ENCODE measurements at regions not wholly inside any gene's neighbourhood (a gene's known extent, or its start where the extent isn't known, plus 50 kb on each side); places are given as distances from the start of the nearest gene placed in this dataset.

DNA sequence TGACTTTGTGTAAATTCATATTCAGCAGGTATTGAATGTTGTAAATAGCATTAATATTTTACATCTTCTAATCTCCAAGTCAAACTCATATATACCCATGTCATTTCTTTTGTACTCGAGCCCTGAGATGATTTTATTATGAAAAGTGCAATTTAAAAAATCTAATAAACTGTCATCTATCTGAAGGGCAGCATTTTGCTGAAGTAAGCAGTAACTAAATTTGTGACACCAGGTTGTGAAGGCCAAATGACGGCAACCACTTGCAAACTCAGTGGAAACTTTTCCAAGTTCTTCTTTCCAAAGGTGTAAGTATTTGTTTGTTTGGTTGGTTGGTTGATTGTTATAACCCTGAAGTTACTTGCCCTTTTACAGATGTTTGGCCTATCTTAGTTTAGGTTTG lies 188.3 kb downstream of the GPR37 start:
- ChIA-PET POLR2A (no interaction called here), CTCF (no interaction called here)
- TF ChIP-seq, protein P1, sequence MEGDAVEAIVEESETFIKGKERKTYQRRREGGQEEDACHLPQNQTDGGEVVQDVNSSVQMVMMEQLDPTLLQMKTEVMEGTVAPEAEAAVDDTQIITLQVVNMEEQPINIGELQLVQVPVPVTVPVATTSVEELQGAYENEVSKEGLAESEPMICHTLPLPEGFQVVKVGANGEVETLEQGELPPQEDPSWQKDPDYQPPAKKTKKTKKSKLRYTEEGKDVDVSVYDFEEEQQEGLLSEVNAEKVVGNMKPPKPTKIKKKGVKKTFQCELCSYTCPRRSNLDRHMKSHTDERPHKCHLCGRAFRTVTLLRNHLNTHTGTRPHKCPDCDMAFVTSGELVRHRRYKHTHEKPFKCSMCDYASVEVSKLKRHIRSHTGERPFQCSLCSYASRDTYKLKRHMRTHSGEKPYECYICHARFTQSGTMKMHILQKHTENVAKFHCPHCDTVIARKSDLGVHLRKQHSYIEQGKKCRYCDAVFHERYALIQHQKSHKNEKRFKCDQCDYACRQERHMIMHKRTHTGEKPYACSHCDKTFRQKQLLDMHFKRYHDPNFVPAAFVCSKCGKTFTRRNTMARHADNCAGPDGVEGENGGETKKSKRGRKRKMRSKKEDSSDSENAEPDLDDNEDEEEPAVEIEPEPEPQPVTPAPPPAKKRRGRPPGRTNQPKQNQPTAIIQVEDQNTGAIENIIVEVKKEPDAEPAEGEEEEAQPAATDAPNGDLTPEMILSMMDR (IDR thresholded peaks at IDR 0.05; ENCODE audit: insufficient read depth, low read length, missing control alignments): no peak
- no peak for DNase-seq (ENCODE audit: low read depth, low spot score)
- no peak overlapping the region for H3K4me3 ChIP-seq (ENCODE audit: low read depth, low read length)

DNA sequence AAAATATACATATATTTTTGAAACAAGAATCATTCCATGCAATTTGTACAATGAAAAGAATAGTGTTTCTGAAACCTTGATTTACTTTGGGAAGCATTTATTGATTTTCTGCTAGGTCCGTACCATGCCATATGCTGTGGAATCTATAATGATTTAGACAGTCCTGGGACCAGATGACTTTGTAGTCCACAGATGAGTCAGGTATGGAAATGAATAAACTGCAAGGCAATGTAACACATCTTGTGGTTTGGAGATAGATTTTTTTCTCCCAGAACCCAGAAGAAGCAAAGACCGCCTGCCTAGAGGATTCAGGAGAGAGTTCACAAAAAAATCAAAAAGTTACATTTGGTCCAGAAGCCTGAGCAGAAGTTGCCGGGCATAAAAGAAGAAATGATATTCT lies 190.4 kb downstream of the GPR37 start:
- no peak overlapping the region for H3K4me3 ChIP-seq (ENCODE audit: low read depth, low read length)
- TF ChIP-seq, protein P1 (IDR thresholded peaks at IDR 0.05; ENCODE audit: insufficient read depth, low read length, missing control alignments): no peak
- ChIA-PET POLR2A (no interaction called here), CTCF (no interaction called here)
- no peak for DNase-seq (ENCODE audit: low read depth, low spot score)

DNA sequence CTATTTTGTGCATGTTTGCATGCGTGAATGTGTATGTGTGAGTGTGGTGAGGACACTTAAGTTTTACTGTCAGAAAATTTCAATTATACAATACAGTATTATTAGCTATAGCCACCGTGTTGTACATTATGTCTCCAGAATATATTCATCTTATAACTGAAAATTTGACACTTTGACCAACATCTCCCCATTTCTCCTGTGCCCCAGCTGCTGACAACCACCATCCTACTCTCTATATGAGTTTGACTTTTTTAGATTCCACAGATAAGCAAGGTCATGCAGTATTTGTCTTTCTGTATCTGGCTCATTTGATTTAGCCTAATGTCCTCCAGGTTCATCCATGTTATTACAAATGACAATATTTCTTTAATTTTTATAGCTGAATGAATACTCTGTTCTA lies 195.0 kb downstream of the GPR37 start:
- TF ChIP-seq, protein P1 (IDR thresholded peaks at IDR 0.05; ENCODE audit: insufficient read depth, low read length, missing control alignments): no peak
- POLR2A ChIA-PET: no interaction called here
- no peak overlapping the region for H3K4me3 ChIP-seq (ENCODE audit: low read depth, low read length)
- CTCF ChIA-PET: no interaction called here
- no peak for DNase-seq (ENCODE audit: low read depth, low spot score)

DNA sequence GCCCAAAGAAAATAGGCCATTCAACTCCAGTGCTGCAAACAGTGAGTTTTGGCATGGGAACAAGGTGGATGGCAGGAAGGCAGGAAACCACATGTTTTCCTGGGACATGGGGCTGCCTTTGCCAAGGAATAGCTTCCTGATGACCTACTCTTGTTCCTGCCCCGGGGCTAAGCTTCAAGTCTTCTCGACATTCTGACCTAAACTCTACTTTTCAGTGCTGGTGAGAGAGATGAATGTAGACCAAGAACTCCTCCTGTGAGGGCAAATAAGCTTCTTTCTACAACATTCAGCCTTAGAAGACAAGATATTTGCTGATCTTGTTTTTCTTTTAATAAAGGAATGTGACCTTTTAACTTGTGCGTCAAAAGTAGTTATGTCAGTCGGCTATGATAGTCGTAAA lies 199.0 kb downstream of the GPR37 start:
- no peak overlapping the region for H3K4me3 ChIP-seq (ENCODE audit: low read depth, low read length)
- DNase-seq (ENCODE audit: low read depth, low spot score): peak; percentile 3
- CTCF ChIA-PET: interaction anchor here (0.7 kb wide), 1 partner anchor 11 kb away, joined by 3 read pairs; no protein-coding TSS in a partner anchor
- TF ChIP-seq, protein P1 (IDR thresholded peaks at IDR 0.05; ENCODE audit: insufficient read depth, low read length, missing control alignments): no peak
- POLR2A ChIA-PET: no interaction called here

DNA sequence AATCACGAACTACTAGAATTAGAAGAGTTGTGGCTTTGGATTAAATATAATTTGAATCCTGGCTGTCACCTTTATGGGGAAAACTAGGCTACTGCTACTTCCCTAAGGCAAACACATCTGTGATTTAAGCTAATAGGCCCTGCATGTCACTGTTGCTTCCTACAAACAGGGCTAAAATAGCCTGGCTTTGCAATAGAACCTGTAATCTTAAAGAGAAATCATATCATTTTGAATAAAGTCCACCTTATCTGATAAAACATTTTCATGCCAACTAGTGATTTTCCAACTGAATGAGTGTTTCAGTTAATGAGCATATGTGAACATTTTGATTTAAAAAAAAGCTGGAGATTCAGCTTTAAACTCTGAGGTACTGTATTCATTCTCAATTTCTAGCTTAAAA lies 208.0 kb downstream of the GPR37 start:
- H3K4me3 ChIP-seq (ENCODE audit: low read depth, low read length): no peak overlapping the region
- CTCF ChIA-PET: no interaction called here
- DNase-seq (ENCODE audit: low read depth, low spot score): no peak
- TF ChIP-seq, protein P1 (IDR thresholded peaks at IDR 0.05; ENCODE audit: insufficient read depth, low read length, missing control alignments): no peak
- POLR2A ChIA-PET: no interaction called here

DNA sequence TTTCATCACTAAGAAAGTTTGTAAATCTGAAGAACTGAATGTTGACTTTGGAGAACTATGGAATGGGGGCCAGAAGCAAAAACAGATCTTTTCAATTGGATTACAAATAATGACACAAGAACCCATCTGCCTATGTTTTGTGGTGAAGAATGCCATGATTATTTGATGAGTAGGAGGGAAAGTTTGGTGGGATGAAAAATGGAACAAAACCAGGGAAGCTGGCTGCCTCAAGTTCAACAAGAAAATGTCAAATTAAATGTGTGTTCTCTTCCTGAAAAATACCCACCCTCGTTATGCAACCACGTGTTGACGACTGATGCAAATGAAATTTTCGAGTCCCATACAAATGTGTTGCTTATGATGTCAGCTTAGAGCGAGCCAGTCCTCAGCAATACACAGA lies 208.5 kb downstream of the GPR37 start:
- no peak for DNase-seq (ENCODE audit: low read depth, low spot score)
- POLR2A ChIA-PET: no interaction called here
- TF ChIP-seq, protein P1 (IDR thresholded peaks at IDR 0.05; ENCODE audit: insufficient read depth, low read length, missing control alignments): no peak
- CTCF ChIA-PET: no interaction called here
- H3K4me3 ChIP-seq (ENCODE audit: low read depth, low read length): no peak overlapping the region

Measured in AG04449 (cell line).